Aorta (tissue), 5 donors: ENCODE measurements at regions not wholly inside any gene's neighbourhood (a gene's known extent, or its start where the extent isn't known, plus 50 kb on each side); places are given as distances from the start of the nearest gene placed in this dataset.

Experiments
- ATAC-seq: fragments of 200-7000 bp; cut with Tn5 transposase; one replicate; pipeline ENCODE4 v1.9.1; 2022; ENCODE audit warnings: moderate library complexity; ENCODE audit not compliant: low FRiP score
- DNase-seq, 2 donors: peaks; one replicate each; pipeline ENCODE4 v3.0.0-alpha.2; 2020
- H3K27ac ChIP-seq, 2 donors: one replicate each; pipeline ENCODE4 v1.5.1; 2013; ENCODE audit warnings: low read length in 2 of 2, mild to moderate bottlenecking in 2 of 2, moderate library complexity in 2 of 2, control low read depth in 1 of 2, inconsistent platforms in 1 of 2, low read depth in 1 of 2
- H3K27me3 ChIP-seq, 2 donors: one replicate each; pipeline ENCODE4 v1.6.1; 2013; ENCODE audit warnings: control low read depth in 1 of 2, low read length in 1 of 2, mild to moderate bottlenecking in 1 of 2, moderate library complexity in 1 of 2; ENCODE audit not compliant: insufficient read depth in 2 of 2, control insufficient read depth in 1 of 2
- H3K36me3 ChIP-seq, 2 donors: one replicate each; pipeline ENCODE4 v1.6.1; 2013; ENCODE audit warnings: control low read depth in 1 of 2, low read length in 1 of 2, mild to moderate bottlenecking in 1 of 2; ENCODE audit not compliant: insufficient read depth in 2 of 2, control insufficient read depth in 1 of 2
- H3K4me1 ChIP-seq, 2 donors: one replicate each; pipeline ENCODE4 v1.6.1; 2013; ENCODE audit warnings: low read length in 2 of 2, control low read depth in 1 of 2, mild to moderate bottlenecking in 1 of 2, moderate library complexity in 1 of 2; ENCODE audit not compliant: insufficient read depth in 2 of 2, control insufficient read depth in 1 of 2
- H3K4me3 ChIP-seq, 2 donors: one replicate each; pipeline ENCODE4 v1.5.1; 2013; ENCODE audit warnings: low read length in 2 of 2, control low read depth in 1 of 2, mild to moderate bottlenecking in 1 of 2
- H3K9me3 ChIP-seq: one replicate; pipeline ENCODE4 v1.6.1; 2013; ENCODE audit warnings: mild to moderate bottlenecking, low read length; ENCODE audit not compliant: control insufficient read depth
- WGBS, 2 donors: extraction: QIAGEN DNeasy Blood & Tissue Kit; methylation state at CpG; one replicate each; pipeline ENCODE4 v1.1.7; 2013; 5-methylcytosine and 5-hydroxymethylcytosine counted together
- intact Hi-C, 2 donors: fragments of 100-400 bp; cut with DNase I; formaldehyde crosslinking; loops; one replicate each; pipeline versions ENCODE4 v1.14.2 to v1.15.0; 2022
- donor health status: healthy with polysubstance abuse.
- donor health status: Bipolar disorder and iron deficiency.
- donor health status: DM: no; HTN: no; CAD: no.
- donor health status: DM: no; HTN: no; CAD: no.
- donor health status: DM: yes; HTN: yes; CAD: no.

DNA sequence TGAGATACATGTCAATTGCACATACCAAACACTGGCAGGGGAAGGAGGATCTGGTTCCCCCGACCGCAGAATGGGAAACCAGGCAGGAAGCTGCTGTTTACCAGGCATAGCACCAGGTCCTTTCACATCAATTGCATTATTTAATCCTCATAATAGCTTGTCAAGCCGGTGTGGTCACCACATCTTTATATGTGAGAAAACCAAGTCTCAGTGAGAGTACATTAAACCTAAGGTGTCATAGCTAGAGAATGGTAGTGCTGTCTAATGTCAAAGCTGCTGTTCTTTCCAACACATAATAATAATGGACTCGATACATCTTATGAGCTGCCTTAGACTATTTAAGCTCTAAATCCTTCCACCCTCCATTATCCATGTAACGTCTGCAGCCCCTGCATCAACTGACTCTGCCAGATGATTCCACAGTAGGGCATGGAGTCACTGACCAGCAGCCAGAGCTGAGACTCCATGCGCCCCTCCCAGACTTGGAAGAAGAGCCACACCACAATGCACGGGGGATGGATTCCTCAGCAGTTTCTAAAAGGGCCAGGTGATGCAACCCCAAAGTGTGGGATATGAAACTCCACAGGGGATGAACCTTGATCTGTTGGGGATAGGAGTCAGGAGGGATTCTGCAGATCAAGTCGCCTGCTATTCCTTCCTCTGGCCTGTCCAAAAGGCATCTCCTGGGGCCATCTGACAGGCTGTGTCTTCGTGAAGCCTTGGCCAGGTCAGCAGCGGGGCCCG lies 71.8 kb downstream of the GPR6 start:
- intact Hi-C loops = loop anchor here in 1 of 2 donors (5.0 kb wide), 2 partner anchors 343 to 523 kb away; no protein-coding TSS in a partner anchor
- no peak for ATAC-seq
- no peak for DNase-seq

More for the DNA sequence above, 71.8 kb downstream of the GPR6 start:
- no peaks in the 10 kb centered on the region for H3K36me3 ChIP-seq
- no peak overlapping the region for H3K27ac ChIP-seq
- H3K4me3 ChIP-seq = no peak overlapping the region
- H3K9me3 ChIP-seq = peaks cover 1% of the 10 kb centered on the region
- no peaks in the 10 kb centered on the region for H3K4me1 ChIP-seq
- no peaks in the 10 kb centered on the region for H3K27me3 ChIP-seq
- 71 to 76% methylated on average over 11 of the region's 11 CpGs for WGBS, 2 donors
